K562 (cell line): ENCODE measurements at regions not wholly inside any gene's neighbourhood (a gene's known extent, or its start where the extent isn't known, plus 50 kb on each side); places are given as distances from the start of the nearest gene placed in this dataset.

Experiments used
- BMI1 ChIP-seq: fragments of 150-350 bp; IDR thresholded peaks from 2 replicates; pipeline ENCODE4 v1.6.1; 2014; ENCODE audit warnings: low read length
- HCFC1 ChIP-seq: IDR thresholded peaks from 2 replicates; pipeline ENCODE4 v1.6.1; 2012; ENCODE audit warnings: low read depth, low read length, improper control_type of control experiment
- RERE ChIP-seq: sonication (generic); formaldehyde crosslinking; IDR thresholded peaks from 2 replicates; pipeline ENCODE4 v1.8.0; 2023; ENCODE audit warnings: missing genetic modification reagents, mild to moderate bottlenecking, borderline replicate concordance
- TF ChIP-seq, protein P1 (sequence below): IDR thresholded peaks from 2 replicates; pipeline ENCODE4 v1.6.1; 2014; ENCODE audit warnings: antibody characterized with exemption

- TF ChIP-seq RERE (CRISPR knock-in tag) = no peak
- TF ChIP-seq BMI1 = no peak
- TF ChIP-seq, protein P1, sequence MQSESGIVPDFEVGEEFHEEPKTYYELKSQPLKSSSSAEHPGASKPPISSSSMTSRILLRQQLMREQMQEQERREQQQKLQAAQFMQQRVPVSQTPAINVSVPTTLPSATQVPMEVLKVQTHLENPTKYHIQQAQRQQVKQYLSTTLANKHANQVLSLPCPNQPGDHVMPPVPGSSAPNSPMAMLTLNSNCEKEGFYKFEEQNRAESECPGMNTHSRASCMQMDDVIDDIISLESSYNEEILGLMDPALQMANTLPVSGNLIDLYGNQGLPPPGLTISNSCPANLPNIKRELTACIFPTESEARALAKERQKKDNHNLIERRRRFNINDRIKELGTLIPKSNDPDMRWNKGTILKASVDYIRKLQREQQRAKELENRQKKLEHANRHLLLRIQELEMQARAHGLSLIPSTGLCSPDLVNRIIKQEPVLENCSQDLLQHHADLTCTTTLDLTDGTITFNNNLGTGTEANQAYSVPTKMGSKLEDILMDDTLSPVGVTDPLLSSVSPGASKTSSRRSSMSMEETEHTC = no peak
- TF ChIP-seq HCFC1 = no peak
Measured at GRCh38 chr6:158920311-158920905, 79.6 kb downstream of the RSPH3 start (continued).
